Effector memory CD4-positive, alpha-beta T cell (primary cell): ENCODE measurements at regions not wholly inside any gene's neighbourhood (a gene's known extent, or its start where the extent isn't known, plus 50 kb on each side); places are given as distances from the start of the nearest gene placed in this dataset.

Experiments used
- DNase-seq, 3 donors: peaks; one replicate each; pipeline ENCODE4 v3.0.0-alpha.2; 2020
- H3K27ac ChIP-seq: 2 replicates; pipeline ENCODE4 v1.7.0; 2013; ENCODE audit warnings: mild to moderate bottlenecking, low read length, moderate library complexity; ENCODE audit not compliant: insufficient read depth, poor library complexity, severe bottlenecking
- H3K27me3 ChIP-seq: replicated peaks from 2 replicates; pipeline ENCODE4 v1.7.0; 2013; ENCODE audit warnings: mild to moderate bottlenecking, low read length; ENCODE audit not compliant: insufficient read depth, control insufficient read depth, poor library complexity, severe bottlenecking
- H3K36me3 ChIP-seq: 2 replicates; pipeline ENCODE4 v1.7.0; 2013; ENCODE audit warnings: mild to moderate bottlenecking, low read length, moderate library complexity; ENCODE audit not compliant: control insufficient read depth, insufficient read depth
- H3K4me1 ChIP-seq: 2 replicates; pipeline ENCODE4 v1.7.0; 2013; ENCODE audit warnings: low read length, mild to moderate bottlenecking; ENCODE audit not compliant: control insufficient read depth, insufficient read depth, poor library complexity, severe bottlenecking
- H3K4me3 ChIP-seq: 2 replicates; pipeline ENCODE4 v1.7.0; 2013; ENCODE audit warnings: low read length, low read depth, mild to moderate bottlenecking; ENCODE audit not compliant: insufficient read depth, poor library complexity, severe bottlenecking
- H3K9me3 ChIP-seq: 2 replicates; pipeline ENCODE4 v1.7.0; 2013; ENCODE audit warnings: mild to moderate bottlenecking, low read length, moderate library complexity; ENCODE audit not compliant: control insufficient read depth

- Histone ChIP-seq H3K27ac (no peak overlapping the region), H3K4me3 (no peak overlapping the region), H3K27me3 (no peaks in the 10 kb centered on the region), H3K4me1 (no peaks in the 10 kb centered on the region), H3K9me3 (no peaks in the 10 kb centered on the region), H3K36me3 (no peaks in the 10 kb centered on the region)
- no peak for DNase-seq
Measured at GRCh38 chr5:125552486-125552885, 806.0 kb upstream of the ZNF608 start.

DNA sequence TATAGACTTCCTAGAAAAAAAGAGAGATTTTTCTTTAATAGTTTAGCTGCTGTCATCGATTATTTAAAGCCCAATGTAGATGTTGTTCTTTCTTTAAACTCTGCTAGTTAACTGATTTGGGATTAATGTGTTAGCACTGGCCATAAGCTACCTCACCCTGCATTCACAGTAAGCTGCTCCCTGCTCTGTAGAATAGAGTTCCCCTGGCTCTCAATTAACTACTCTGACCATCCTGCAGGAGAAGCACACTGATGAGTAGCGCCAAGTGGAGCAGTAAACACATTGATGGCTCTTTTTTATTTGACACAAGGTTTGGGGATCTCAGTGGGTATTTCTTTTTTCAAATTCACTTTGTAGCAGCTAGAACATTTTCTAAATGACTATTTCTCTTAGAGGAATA is 807.9 kb upstream of the ZNF608 start:
- H3K9me3 ChIP-seq: no peaks in the 10 kb centered on the region
- H3K27me3 ChIP-seq: no peaks in the 10 kb centered on the region
- H3K4me1 ChIP-seq: no peaks in the 10 kb centered on the region
- H3K4me3 ChIP-seq: no peak overlapping the region
- H3K36me3 ChIP-seq: no peaks in the 10 kb centered on the region
- H3K27ac ChIP-seq: no peak overlapping the region
- DNase-seq: no peak

DNA sequence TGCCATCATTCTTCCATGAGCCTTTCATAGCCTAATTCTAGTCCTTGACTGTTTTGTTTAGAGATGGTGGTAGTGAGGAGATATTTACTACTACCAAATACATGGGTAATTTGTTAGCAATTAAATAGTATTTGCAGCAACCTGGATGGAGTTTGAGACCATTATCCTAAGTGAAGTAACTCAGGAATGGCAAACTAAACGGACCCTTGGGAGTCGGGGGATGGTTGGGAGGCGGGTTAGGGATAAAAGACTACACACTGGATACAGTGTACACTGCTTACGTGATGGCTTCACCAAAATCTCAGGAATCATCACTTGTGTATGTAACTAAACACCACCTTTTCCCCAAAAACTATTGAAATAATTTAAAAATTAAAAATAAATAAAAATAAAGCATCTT is 809.2 kb upstream of the ZNF608 start:
- Histone ChIP-seq H3K27me3 (no peaks in the 10 kb centered on the region), H3K9me3 (no peaks in the 10 kb centered on the region), H3K4me1 (no peaks in the 10 kb centered on the region), H3K4me3 (no peak overlapping the region), H3K36me3 (no peaks in the 10 kb centered on the region), H3K27ac (no peak overlapping the region)
- DNase-seq: no peak

DNA sequence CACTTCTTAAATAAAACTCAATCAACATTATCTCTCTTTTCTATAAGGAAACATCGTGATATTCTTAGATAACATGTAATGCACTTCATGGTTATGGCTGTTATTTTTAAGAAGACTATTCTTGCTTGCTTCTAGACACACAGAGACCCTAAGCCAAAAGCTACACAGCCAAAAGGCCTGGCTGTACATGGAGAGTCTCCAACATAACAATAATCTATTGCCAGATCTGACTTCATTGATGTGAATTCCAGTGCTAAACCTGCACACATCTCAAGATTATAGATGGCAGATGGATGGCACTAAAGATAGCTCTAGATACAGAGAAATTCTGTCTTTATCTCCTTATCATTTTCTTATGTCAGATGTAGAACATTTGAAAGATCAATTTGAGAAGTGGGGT is 811.6 kb upstream of the ZNF608 start:
- no peak overlapping the region for H3K4me3 ChIP-seq
- no peaks in the 10 kb centered on the region for H3K4me1 ChIP-seq
- no peak overlapping the region for H3K27ac ChIP-seq
- no peaks in the 10 kb centered on the region for H3K36me3 ChIP-seq
- no peaks in the 10 kb centered on the region for H3K27me3 ChIP-seq
- H3K9me3 ChIP-seq: no peaks in the 10 kb centered on the region
- DNase-seq: no peak

- H3K36me3 ChIP-seq: no peaks in the 10 kb centered on the region
- H3K27ac ChIP-seq: no peak overlapping the region
- H3K27me3 ChIP-seq: no peaks in the 10 kb centered on the region
- no peaks in the 10 kb centered on the region for H3K9me3 ChIP-seq
- DNase-seq: no peak
- H3K4me1 ChIP-seq: no peaks in the 10 kb centered on the region
- no peak overlapping the region for H3K4me3 ChIP-seq
Measured at GRCh38 chr5:125558466-125558865, 812.0 kb upstream of the ZNF608 start.

DNA sequence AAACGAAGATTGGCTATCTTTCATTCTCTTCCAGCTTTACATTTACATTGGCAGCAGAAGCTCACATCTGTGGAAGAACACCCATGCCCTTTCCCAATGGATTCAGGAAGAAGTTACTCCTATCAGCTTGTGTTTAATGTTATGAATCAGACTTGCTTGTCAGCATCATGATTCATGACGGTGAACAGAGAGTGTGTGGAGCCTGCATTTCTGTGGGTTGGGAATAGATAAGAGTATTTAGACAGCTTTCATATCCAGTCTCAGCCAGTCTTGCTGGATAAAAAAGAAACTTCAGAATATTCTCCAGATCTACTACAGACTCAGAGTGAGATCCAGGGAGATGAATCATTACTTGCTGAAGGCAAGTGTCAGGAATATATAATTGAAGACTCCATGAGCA is 812.9 kb upstream of the ZNF608 start:
- Histone ChIP-seq H3K4me3 (no peak overlapping the region), H3K4me1 (no peaks in the 10 kb centered on the region), H3K27me3 (no peaks in the 10 kb centered on the region), H3K36me3 (no peaks in the 10 kb centered on the region), H3K9me3 (no peaks in the 10 kb centered on the region), H3K27ac (no peak overlapping the region)
- DNase-seq: no peak

GRCh38 chr5:125560476-125561225 is 814.2 kb upstream of the ZNF608 start:
- H3K9me3 ChIP-seq: no peaks in the 10 kb centered on the region
- H3K27ac ChIP-seq: no peak overlapping the region
- no peaks in the 10 kb centered on the region for H3K36me3 ChIP-seq
- no peak for DNase-seq
- H3K4me1 ChIP-seq: no peaks in the 10 kb centered on the region
- H3K27me3 ChIP-seq: no peaks in the 10 kb centered on the region
- H3K4me3 ChIP-seq: no peak overlapping the region

GRCh38 chr5:125564317-125564975 is 818.0 kb upstream of the ZNF608 start:
- Histone ChIP-seq H3K9me3 (no peaks in the 10 kb centered on the region), H3K4me3 (no peak overlapping the region), H3K4me1 (no peaks in the 10 kb centered on the region), H3K27me3 (no peaks in the 10 kb centered on the region), H3K27ac (no peak overlapping the region), H3K36me3 (no peaks in the 10 kb centered on the region)
- DNase-seq: no peak

DNA sequence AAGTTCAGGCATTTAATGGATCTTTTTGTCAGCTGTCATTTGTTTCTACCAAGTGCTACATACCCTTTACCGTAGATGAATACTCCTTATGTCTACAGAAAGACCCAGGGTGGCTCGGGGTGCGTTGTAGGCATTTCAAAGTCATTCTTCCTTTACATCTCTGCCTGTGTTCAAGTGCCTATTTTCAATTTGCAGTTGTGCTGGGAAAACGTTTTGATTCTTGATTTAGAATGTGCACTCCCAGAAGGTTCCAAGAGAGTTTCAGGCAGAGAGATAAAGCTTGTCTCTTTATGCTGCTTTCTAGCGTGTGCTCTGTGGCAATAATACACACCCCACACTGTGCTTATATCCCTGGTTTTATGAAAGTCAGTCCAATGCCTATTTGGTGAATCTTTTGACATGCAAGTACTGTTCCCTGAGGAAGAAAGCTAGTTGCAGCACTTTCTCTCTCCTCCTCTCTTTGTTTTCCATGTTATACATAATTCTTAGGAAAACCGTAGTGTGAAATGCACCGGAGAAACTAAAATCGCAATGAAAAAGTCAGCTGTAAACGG is 828.1 kb upstream of the ZNF608 start:
- Histone ChIP-seq H3K27ac (no peak overlapping the region), H3K9me3 (no peaks in the 10 kb centered on the region), H3K36me3 (no peaks in the 10 kb centered on the region), H3K4me3 (no peak overlapping the region), H3K27me3 (no peaks in the 10 kb centered on the region), H3K4me1 (no peaks in the 10 kb centered on the region)
- no peak for DNase-seq

- no peaks in the 10 kb centered on the region for H3K27me3 ChIP-seq
- no peaks in the 10 kb centered on the region for H3K36me3 ChIP-seq
- H3K27ac ChIP-seq: no peak overlapping the region
- no peaks in the 10 kb centered on the region for H3K9me3 ChIP-seq
- no peaks in the 10 kb centered on the region for H3K4me1 ChIP-seq
- no peak overlapping the region for H3K4me3 ChIP-seq
- DNase-seq: no peak
Measured at GRCh38 chr5:125575171-125575890, 828.9 kb upstream of the ZNF608 start.
